H9 (cell line): ENCODE measurements at regions not wholly inside any gene's neighbourhood (a gene's known extent, or its start where the extent isn't known, plus 50 kb on each side); places are given as distances from the start of the nearest gene placed in this dataset.
A peak's percentile ranks its signal among the peaks of the same experiment; 100 is the strongest.

Experiments
- DNase-seq: peaks from one replicate; pipeline ENCODE4 v3.0.0-alpha.2; 2017
- H2AFZ ChIP-seq: one replicate; pipeline ENCODE4 v1.6.1; 2013; ENCODE audit warnings: mild to moderate bottlenecking, low read length, control low read depth, moderate library complexity
- H2AK5ac ChIP-seq: 2 replicates; pipeline ENCODE4 v1.6.1; 2013; ENCODE audit warnings: low read length, control low read depth, mixed read lengths; ENCODE audit not compliant: insufficient read length
- H2BK120ac ChIP-seq: one replicate; pipeline ENCODE4 v1.6.1; 2013; ENCODE audit warnings: low read depth, mild to moderate bottlenecking, low read length, control low read depth, inconsistent platforms; ENCODE audit not compliant: poor library complexity, severe bottlenecking
- H2BK12ac ChIP-seq: 2 replicates; pipeline ENCODE4 v1.6.1; 2013; ENCODE audit warnings: low read length, control low read depth, mixed read lengths, low read depth; ENCODE audit not compliant: insufficient read length
- H2BK15ac ChIP-seq: 2 replicates; pipeline ENCODE4 v1.6.1; 2013; ENCODE audit warnings: low read depth, low read length, control low read depth
- H2BK20ac ChIP-seq: one replicate; pipeline ENCODE4 v1.6.1; 2013; ENCODE audit warnings: low read depth, mild to moderate bottlenecking, low read length, control low read depth, inconsistent platforms; ENCODE audit not compliant: poor library complexity, severe bottlenecking
- H2BK5ac ChIP-seq: 2 replicates; pipeline ENCODE4 v1.6.1; 2013; ENCODE audit warnings: low read length, control low read depth, mixed read lengths; ENCODE audit not compliant: insufficient read length
- H3K14ac ChIP-seq: 2 replicates; pipeline ENCODE4 v1.6.1; 2013; ENCODE audit warnings: low read length, control low read depth; ENCODE audit not compliant: insufficient read depth
- H3K18ac ChIP-seq: 2 replicates; pipeline ENCODE4 v1.6.1; 2013; ENCODE audit warnings: low read depth, mild to moderate bottlenecking, mixed read lengths, low read length, control low read depth; ENCODE audit not compliant: insufficient read length
- H3K23ac ChIP-seq: 2 replicates; pipeline ENCODE4 v1.6.1; 2013; ENCODE audit warnings: low read length, control low read depth, mixed read lengths, low read depth; ENCODE audit not compliant: insufficient read length
- H3K23me2 ChIP-seq: 2 replicates; pipeline ENCODE4 v1.6.1; 2013; ENCODE audit warnings: low read depth, mild to moderate bottlenecking, mixed read lengths, low read length, control low read depth; ENCODE audit not compliant: insufficient read length, poor library complexity, severe bottlenecking
- H3K27ac ChIP-seq: 2 replicates; pipeline ENCODE4 v1.5.1; 2013; ENCODE audit warnings: low read length, control low read depth, mixed read lengths, low read depth; ENCODE audit not compliant: insufficient read length
- H3K27me3 ChIP-seq: 2 replicates; pipeline ENCODE4 v1.6.1; 2013; ENCODE audit warnings: low read length, control low read depth, inconsistent platforms; ENCODE audit not compliant: insufficient read depth
- H3K4ac ChIP-seq: 2 replicates; pipeline ENCODE4 v1.6.1; 2013; ENCODE audit warnings: low read depth, mild to moderate bottlenecking, control low read depth, inconsistent platforms, low read length, moderate library complexity
- H3K4me1 ChIP-seq: 2 replicates; pipeline ENCODE4 v1.6.1; 2013; ENCODE audit warnings: low read length, control low read depth, inconsistent platforms; ENCODE audit not compliant: insufficient read depth
- H3K4me2 ChIP-seq: 2 replicates; pipeline ENCODE4 v1.6.1; 2013; ENCODE audit warnings: low read length, control low read depth, mixed read lengths; ENCODE audit not compliant: insufficient read length, insufficient read depth
- H3K56ac ChIP-seq: 2 replicates; pipeline ENCODE4 v1.6.1; 2013; ENCODE audit warnings: low read depth, mild to moderate bottlenecking, mixed read lengths, low read length, control low read depth; ENCODE audit not compliant: insufficient read length
- H3K79me1 ChIP-seq: 2 replicates; pipeline ENCODE4 v1.6.1; 2013; ENCODE audit warnings: low read depth, mild to moderate bottlenecking, moderate library complexity, low read length, control low read depth, inconsistent platforms; ENCODE audit not compliant: insufficient read depth, poor library complexity, severe bottlenecking
- H3K79me2 ChIP-seq: 2 replicates; pipeline ENCODE4 v1.6.1; 2013; ENCODE audit warnings: low read length, control low read depth, inconsistent platforms; ENCODE audit not compliant: insufficient read depth
- H3K9ac ChIP-seq: 2 replicates; pipeline ENCODE4 v1.6.1; 2013; ENCODE audit warnings: low read length, control low read depth, mixed read lengths; ENCODE audit not compliant: insufficient read length; ENCODE audit errors: extremely low read depth
- H3K9me3 ChIP-seq: one replicate; pipeline ENCODE4 v1.6.1; 2013; ENCODE audit warnings: low read depth, low read length, inconsistent platforms; ENCODE audit not compliant: control insufficient read depth
- H3T11ph ChIP-seq: one replicate; pipeline ENCODE4 v1.6.1; 2013; ENCODE audit warnings: mild to moderate bottlenecking, low read length, control low read depth, inconsistent platforms
- H4K20me1 ChIP-seq: one replicate; pipeline ENCODE4 v1.6.1; 2013; ENCODE audit not compliant: control insufficient read depth, insufficient read length, insufficient read depth
- H4K5ac ChIP-seq: 2 replicates; pipeline ENCODE4 v1.6.1; 2013; ENCODE audit warnings: low read depth, mild to moderate bottlenecking, mixed read lengths, low read length, control low read depth; ENCODE audit not compliant: insufficient read length
- H4K8ac ChIP-seq: replicated peaks from 2 replicates; pipeline ENCODE4 v1.6.1; 2013; ENCODE audit warnings: low read length, control low read depth, mixed read lengths, low read depth; ENCODE audit not compliant: insufficient read length
- H4K91ac ChIP-seq: 2 replicates; pipeline ENCODE4 v1.6.1; 2013; ENCODE audit warnings: low read depth, mild to moderate bottlenecking, moderate library complexity, mixed read lengths, low read length, control low read depth; ENCODE audit not compliant: insufficient read length
- H3K27ac Mint-ChIP-seq, 3 experiments: 2 replicates in 2 of 3; 3 replicates in 1 of 3; pipeline ENCODE4 v1.8.0; 2020 to 2021; ENCODE audit warnings: mixed read lengths in 3 of 3, mild to moderate bottlenecking in 1 of 3, moderate library complexity in 1 of 3
- H3K27me3 Mint-ChIP-seq: 2 replicates; pipeline ENCODE4 v1.8.0; 2021; ENCODE audit warnings: low read depth, mild to moderate bottlenecking, moderate library complexity, mixed read lengths
- H3K36me3 Mint-ChIP-seq, 3 experiments: 2 replicates in 2 of 3; 3 replicates in 1 of 3; pipeline ENCODE4 v1.8.0; 2020 to 2021; ENCODE audit warnings: low read depth in 3 of 3, mixed read lengths in 3 of 3; ENCODE audit not compliant: insufficient read depth in 1 of 3
- H3K4me1 Mint-ChIP-seq, 2 experiments: 2 replicates each; pipeline ENCODE4 v1.8.0; 2020; ENCODE audit warnings: mixed read lengths in 2 of 2
- H3K4me3 Mint-ChIP-seq, 2 experiments: 2 replicates in 1 of 2; 3 replicates in 1 of 2; pipeline ENCODE4 v1.8.0; 2020 to 2021; ENCODE audit warnings: mild to moderate bottlenecking in 2 of 2, mixed read lengths in 2 of 2, moderate library complexity in 1 of 2
- H3K9me3 Mint-ChIP-seq, 2 experiments: 2 replicates in 1 of 2; 3 replicates in 1 of 2; pipeline ENCODE4 v1.8.0; 2020; ENCODE audit warnings: mild to moderate bottlenecking in 2 of 2, mixed read lengths in 2 of 2, moderate library complexity in 1 of 2
- WGBS: extraction: QIAGEN DNeasy Blood & Tissue Kit; methylation state at CpG from one replicate; pipeline ENCODE4 v1.1.7; 2013; ENCODE audit warnings: missing lambda C conversion rate, low lambda C conversion rate, mixed read lengths; ENCODE audit not compliant: insufficient read length; ENCODE audit errors: extremely low coverage; 5-methylcytosine and 5-hydroxymethylcytosine counted together
- TF ChIP-seq, protein P1 (sequence below): fragments of 200-600 bp; sonication (generic); conservative IDR thresholded peaks from 3 replicates; pipeline ENCODE4 v1.8.0; 2021; ENCODE audit warnings: antibody characterized with exemption, mild to moderate bottlenecking

DNA sequence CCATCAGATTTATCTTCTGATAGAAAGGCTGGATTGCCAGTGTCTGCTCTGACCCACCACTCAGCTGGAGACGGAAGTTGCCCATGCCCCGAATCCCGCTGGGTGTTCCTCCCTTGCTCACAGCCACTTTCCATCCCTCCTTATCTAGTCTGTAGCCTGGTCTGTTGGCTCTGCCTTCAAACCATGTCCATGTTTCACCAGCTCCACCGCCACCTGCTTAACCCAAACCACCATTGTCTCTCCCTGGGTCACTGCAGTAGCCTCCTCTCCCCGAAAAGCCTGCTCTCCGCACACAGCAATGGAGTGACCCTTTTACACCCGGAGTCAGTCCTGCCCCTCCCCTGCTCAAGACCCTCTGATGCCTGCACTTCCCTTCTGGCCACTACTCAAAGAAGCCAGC, 60.4 kb downstream of the GLI2 start:
- H3K4me2 ChIP-seq, result no peak overlapping the region
- no peak overlapping the region for H4K5ac ChIP-seq
- H2AK5ac ChIP-seq, result no peak overlapping the region
- peak overlapping the region in 2 of 3 experiments; percentile 1 to 43; a peak in 2 of 7 replicates for H3K27ac Mint-ChIP-seq
- H3K27me3 Mint-ChIP-seq, result no peaks in the 10 kb centered on the region
- peaks cover 10 to 35% (median 17%) of the 10 kb centered on the region in 3 experiments; a peak in 6 of 7 replicates for H3K36me3 Mint-ChIP-seq
- H2BK5ac ChIP-seq, result no peak overlapping the region
- no peak overlapping the region for H3K4ac ChIP-seq
- peaks cover 9% of the 10 kb centered on the region; the same call in 1 of the 2 replicates for H3K4me1 ChIP-seq
- no peak overlapping the region for H3K18ac ChIP-seq
- H3K79me2 ChIP-seq, result peaks cover 5% of the 10 kb centered on the region; the same call in 1 of the 2 replicates
- no peaks in the 10 kb centered on the region for H3K79me1 ChIP-seq
- no peaks in the 10 kb centered on the region for H3K9me3 ChIP-seq
- no peak overlapping the region for H4K8ac ChIP-seq
- H3K27me3 ChIP-seq, result no peaks in the 10 kb centered on the region
- no peak overlapping the region for H3K27ac ChIP-seq
- no peak overlapping the region for H3T11ph ChIP-seq
- peaks cover 4% of the 10 kb centered on the region for H4K20me1 ChIP-seq
- no CpG with 5 or more reads among the region's 7 CpGs for WGBS
- no peak overlapping the region for H2AFZ ChIP-seq
- no peak overlapping the region for H4K91ac ChIP-seq
- H3K4me1 Mint-ChIP-seq, result peaks cover 73 to 85% of the 10 kb centered on the region in 2 experiments
- H3K9ac ChIP-seq, result no peak overlapping the region
- H3K23me2 ChIP-seq, result no peaks in the 10 kb centered on the region
- no peak overlapping the region for H3K23ac ChIP-seq
- TF ChIP-seq, protein P1, sequence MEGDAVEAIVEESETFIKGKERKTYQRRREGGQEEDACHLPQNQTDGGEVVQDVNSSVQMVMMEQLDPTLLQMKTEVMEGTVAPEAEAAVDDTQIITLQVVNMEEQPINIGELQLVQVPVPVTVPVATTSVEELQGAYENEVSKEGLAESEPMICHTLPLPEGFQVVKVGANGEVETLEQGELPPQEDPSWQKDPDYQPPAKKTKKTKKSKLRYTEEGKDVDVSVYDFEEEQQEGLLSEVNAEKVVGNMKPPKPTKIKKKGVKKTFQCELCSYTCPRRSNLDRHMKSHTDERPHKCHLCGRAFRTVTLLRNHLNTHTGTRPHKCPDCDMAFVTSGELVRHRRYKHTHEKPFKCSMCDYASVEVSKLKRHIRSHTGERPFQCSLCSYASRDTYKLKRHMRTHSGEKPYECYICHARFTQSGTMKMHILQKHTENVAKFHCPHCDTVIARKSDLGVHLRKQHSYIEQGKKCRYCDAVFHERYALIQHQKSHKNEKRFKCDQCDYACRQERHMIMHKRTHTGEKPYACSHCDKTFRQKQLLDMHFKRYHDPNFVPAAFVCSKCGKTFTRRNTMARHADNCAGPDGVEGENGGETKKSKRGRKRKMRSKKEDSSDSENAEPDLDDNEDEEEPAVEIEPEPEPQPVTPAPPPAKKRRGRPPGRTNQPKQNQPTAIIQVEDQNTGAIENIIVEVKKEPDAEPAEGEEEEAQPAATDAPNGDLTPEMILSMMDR, result no peak
- H3K4me3 Mint-ChIP-seq, result no peak overlapping the region
- no peak for DNase-seq
- H2BK20ac ChIP-seq, result no peak overlapping the region
- H2BK15ac ChIP-seq, result no peak overlapping the region
- H3K14ac ChIP-seq, result no peak overlapping the region
- no peaks in the 10 kb centered on the region for H3K9me3 Mint-ChIP-seq
- no peak overlapping the region for H2BK120ac ChIP-seq
- H3K56ac ChIP-seq, result peak overlapping the region; percentile 9
- no peak overlapping the region for H2BK12ac ChIP-seq
